Endothelial cell of umbilical vein (primary cell): ENCODE measurements at regions not wholly inside any gene's neighbourhood (a gene's known extent, or its start where the extent isn't known, plus 50 kb on each side); places are given as distances from the start of the nearest gene placed in this dataset.

Experiments used
- BruUV-seq: library from RNA; stranded (reverse); fragments of 400-500 nt; replicated peaks from 2 replicates; lab custom pipeline; 2021; lab: Mats Ljungman, UMichigan
- CTCF ChIA-PET: fragments of 300-600, 350-600 bp; sonication (Branson Sonifier 250); formaldehyde crosslinking; loops from one replicate; lab custom pipeline; 2021; ENCODE audit warnings: antibody characterized with exemption, inconsistent platforms; lab: Charles Lee
- POLR2A ChIA-PET: fragments of 300-600, 350-600 bp; sonication (Branson Sonifier 250); formaldehyde crosslinking; loops from one replicate; lab custom pipeline; 2021; ENCODE audit warnings: antibody characterized with exemption, inconsistent platforms; lab: Charles Lee
- DNase-seq: peaks from one replicate; pipeline ENCODE4 v3.0.0-alpha.2; 2011; ENCODE audit warnings: low read depth, low spot score
- FAIRE-seq: peaks from 2 replicates; lab custom pipeline; 2011; peaks lifted over from hg19 to GRCh38; lab: Jason Lieb, UNC
- H2AFZ ChIP-seq: 2 replicates; pipeline ENCODE4 v1.6.0; 2012; ENCODE audit warnings: low read depth, low read length, control low read depth, inconsistent platforms
- H3K27ac ChIP-seq: 2 replicates; pipeline ENCODE4 v1.5.1; 2011; ENCODE audit warnings: low read depth, mild to moderate bottlenecking, control low read depth, low read length, moderate library complexity; ENCODE audit not compliant: insufficient read depth
- H3K27me3 ChIP-seq, 2 experiments: 2 replicates each; pipeline versions ENCODE4 v1.6.0 to v1.6.1; 2011; ENCODE audit warnings: low read length in 2 of 2, mixed read lengths in 1 of 2; ENCODE audit not compliant: control insufficient read depth in 2 of 2, insufficient read depth in 2 of 2
- H3K36me3 ChIP-seq, 2 experiments: 2 replicates in 1 of 2; 3 replicates in 1 of 2; pipeline ENCODE4 v1.5.1; 2011; ENCODE audit warnings: low read length in 2 of 2, mild to moderate bottlenecking in 1 of 2, moderate library complexity in 1 of 2; ENCODE audit not compliant: control insufficient read depth in 2 of 2, insufficient read depth in 2 of 2; ENCODE audit errors: extremely low read depth in 1 of 2
- H3K4me1 ChIP-seq: 3 replicates; pipeline ENCODE4 v1.5.1; 2011; ENCODE audit warnings: mild to moderate bottlenecking, low read length; ENCODE audit not compliant: control insufficient read depth, insufficient read depth; ENCODE audit errors: extremely low read depth
- H3K4me2 ChIP-seq: 2 replicates; pipeline ENCODE4 v1.6.1; 2011; ENCODE audit warnings: low read length, control low read depth, mixed read lengths; ENCODE audit not compliant: insufficient read depth
- H3K4me3 ChIP-seq, 3 experiments: fragments of 200-600 bp in 1 of 3; sonication (generic), shearing (Covaris generic) in 1 of 3; replicated peaks in 1 of 3; 2 replicates each; pipeline ENCODE4 v1.5.1; 2011 to 2016; ENCODE audit warnings: control low read depth in 3 of 3, low read length in 3 of 3, mild to moderate bottlenecking in 2 of 3, inconsistent platforms in 1 of 3, low read depth in 1 of 3, moderate library complexity in 1 of 3; ENCODE audit not compliant: insufficient read depth in 1 of 3
- H3K79me2 ChIP-seq: 2 replicates; pipeline ENCODE4 v1.6.0; 2012; ENCODE audit warnings: low read length, inconsistent platforms; ENCODE audit not compliant: control insufficient read depth, insufficient read depth
- H3K9ac ChIP-seq: replicated peaks from 2 replicates; pipeline ENCODE3; 2011; ENCODE audit warnings: low read length, control low read depth; ENCODE audit not compliant: insufficient read depth; ENCODE audit errors: extremely low read depth
- H3K9me1 ChIP-seq: replicated peaks from 3 replicates; pipeline ENCODE4 v1.6.0; 2011; ENCODE audit warnings: mild to moderate bottlenecking, low read length; ENCODE audit not compliant: control insufficient read depth, insufficient read depth; ENCODE audit errors: extremely low read depth
- H3K9me3 ChIP-seq: replicated peaks from 2 replicates; pipeline ENCODE4 v1.5.1; 2012; ENCODE audit warnings: low read length, inconsistent platforms; ENCODE audit not compliant: control insufficient read depth, insufficient read depth
- H4K20me1 ChIP-seq: replicated peaks from 2 replicates; pipeline ENCODE3; 2011; ENCODE audit warnings: mild to moderate bottlenecking, low read length; ENCODE audit not compliant: control insufficient read depth, insufficient read depth; ENCODE audit errors: extremely low read depth
- GATA2 ChIP-seq: IDR thresholded peaks from 2 replicates; pipeline ENCODE4 v1.7.0; 2011; ENCODE audit warnings: low read depth, mild to moderate bottlenecking, moderate library complexity, mixed read lengths, low read length; ENCODE audit not compliant: insufficient read length, insufficient read depth
- MYC ChIP-seq: IDR thresholded peaks from one replicate; pipeline ENCODE4 v1.6.1; 2011; ENCODE audit warnings: mild to moderate bottlenecking, low read depth, low read length
- POLR2A ChIP-seq: IDR thresholded peaks from 2 replicates; pipeline ENCODE4 v1.6.1; 2012; ENCODE audit warnings: low read depth, mild to moderate bottlenecking, control low read depth, low read length
- dilution Hi-C: fragments of 300-500 bp; cut with MboI; formaldehyde crosslinking; loops from one replicate; pipeline ENCODE4 v1.15.0; 2019; ENCODE audit warnings: low sequenced_read_pairs; ENCODE audit not compliant: extremely low pct_ligation_motif_present
- intact Hi-C: fragments of 100-400 bp; cut with micrococcal nuclease; formaldehyde crosslinking; loops from one replicate; pipeline ENCODE4 v1.10.0; 2022

DNA sequence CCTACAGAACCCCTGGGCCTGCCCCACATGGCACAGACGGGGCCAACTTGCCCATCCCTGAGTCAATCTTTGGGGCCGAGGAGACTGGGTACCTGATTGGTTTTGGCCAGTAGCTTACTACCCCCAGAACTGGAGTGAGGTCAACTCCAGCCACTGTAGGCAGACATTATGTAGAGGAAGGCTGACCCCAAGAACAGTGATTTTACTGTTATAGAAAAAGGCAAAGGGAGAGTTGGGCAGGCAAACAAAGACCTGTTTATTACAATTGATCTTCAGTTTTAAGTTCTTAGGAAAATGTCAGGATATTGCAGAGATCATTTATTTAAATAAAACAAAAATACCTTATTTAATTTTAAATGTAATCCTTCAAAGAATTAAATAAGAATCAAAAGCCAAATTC, 653.8 kb downstream of the NPHP4 start:
- Histone ChIP-seq H3K36me3 (no peaks in the 10 kb centered on the region), H3K9me1 (no peaks in the 10 kb centered on the region), H3K9ac (no peak overlapping the region), H3K4me1 (no peaks in the 10 kb centered on the region), H2AFZ (no peak overlapping the region), H3K27me3 (no peaks in the 10 kb centered on the region), H3K4me2 (no peak overlapping the region), H4K20me1 (no peaks in the 10 kb centered on the region), H3K79me2 (no peaks in the 10 kb centered on the region), H3K4me3 (no peak overlapping the region), H3K27ac (no peak overlapping the region), H3K9me3 (peaks cover 7% of the 10 kb centered on the region)
- dilution Hi-C loops (no loop called here), intact Hi-C loops (no loop called here)
- no peak for DNase-seq
- POLR2A ChIA-PET = no interaction called here
- CTCF ChIA-PET = no interaction called here
- no peak for FAIRE-seq
- TF ChIP-seq MYC (no peak), POLR2A (no peak), GATA2 (no peak)
- BruUV-seq = no TSS peak

DNA sequence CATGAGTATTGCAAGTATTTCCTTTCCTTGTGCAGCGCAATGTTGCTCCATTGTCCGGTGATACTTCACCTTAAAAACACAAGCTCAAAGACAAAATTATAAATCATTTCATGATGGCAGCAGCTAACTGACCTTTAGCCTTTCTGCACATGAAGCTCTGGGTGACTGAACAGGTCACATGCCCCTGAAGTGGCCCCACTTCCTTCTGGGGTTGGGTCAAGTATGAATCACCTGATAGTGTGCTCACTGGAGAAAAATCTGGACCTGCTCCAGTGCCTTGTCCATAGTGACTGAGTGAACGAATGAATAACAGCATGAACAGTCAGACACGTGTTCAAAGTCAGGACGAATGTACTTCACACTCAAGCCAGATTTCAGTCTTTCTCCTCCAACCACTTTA, 658.9 kb downstream of the NPHP4 start:
- no peak overlapping the region for H3K4me3 ChIP-seq
- no peak overlapping the region for H2AFZ ChIP-seq
- H3K9ac ChIP-seq = no peak overlapping the region
- no TSS peak for BruUV-seq
- no peaks in the 10 kb centered on the region for H3K27me3 ChIP-seq
- no peaks in the 10 kb centered on the region for H3K9me1 ChIP-seq
- no peak overlapping the region for H3K27ac ChIP-seq
- H3K36me3 ChIP-seq = no peaks in the 10 kb centered on the region
- ChIA-PET CTCF (no interaction called here), POLR2A (no interaction called here)
- H3K9me3 ChIP-seq = peaks cover 3% of the 10 kb centered on the region
- H4K20me1 ChIP-seq = no peaks in the 10 kb centered on the region
- DNase-seq (no peak), FAIRE-seq (no peak)
- no peaks in the 10 kb centered on the region for H3K4me1 ChIP-seq
- TF ChIP-seq POLR2A = no peak
- no peaks in the 10 kb centered on the region for H3K79me2 ChIP-seq
- no peak overlapping the region for H3K4me2 ChIP-seq
- intact Hi-C loops (no loop called here), dilution Hi-C loops (no loop called here)
